ENCODE measurements at regions not wholly inside any gene's neighbourhood (a gene's known extent, or its start where the extent isn't known, plus 50 kb on each side); places are given as distances from the start of the nearest gene placed in this dataset.

GRCh38 chr10:78359640-78360091 is 326.0 kb downstream of the RPS24 start:
- TF ChIP-seq CTCF (IDR thresholded peaks at IDR 0.05): no peak
- TF ChIP-seq POLR2A (IDR thresholded peaks at IDR 0.05): no peak

Measured in testis (tissue), 2 donors.